HG03439 (cell line): ENCODE measurements at regions not wholly inside any gene's neighbourhood (a gene's known extent, or its start where the extent isn't known, plus 50 kb on each side); places are given as distances from the start of the nearest gene placed in this dataset.

Experiments
- ATAC-seq: cut with Tn5 transposase; IDR thresholded peaks from one replicate; pipeline ENCODE4 v1.9.1; 2021; ENCODE audit warnings: mild to moderate bottlenecking, moderate library complexity; ENCODE audit not compliant: unreplicated experiment

GRCh38 chr3:82311901-82312300 is 550.5 kb upstream of the GBE1 start:
- ATAC-seq = no peak

GRCh38 chr3:82308755-82309154 is 547.3 kb upstream of the GBE1 start:
- ATAC-seq = no peak

- ATAC-seq = no peak
These were observed 544.7 kb upstream of the GBE1 start for GRCh38 chr3:82306189-82306588.

- ATAC-seq = no peak
These were observed 533.2 kb upstream of the GBE1 start for GRCh38 chr3:82294609-82295008.

GRCh38 chr3:82293867-82294266 is 532.4 kb upstream of the GBE1 start:
- ATAC-seq = peak; percentile 89

- no peak for ATAC-seq
These were observed 532.0 kb upstream of the GBE1 start for GRCh38 chr3:82293435-82293834.

- no peak for ATAC-seq
These were observed 526.1 kb upstream of the GBE1 start for GRCh38 chr3:82287562-82287961.

- no peak for ATAC-seq
These were observed 519.8 kb upstream of the GBE1 start for GRCh38 chr3:82281205-82281604.

GRCh38 chr3:82276992-82277391 is 515.5 kb upstream of the GBE1 start:
- ATAC-seq = no peak

GRCh38 chr3:82274897-82275296 is 513.5 kb upstream of the GBE1 start:
- no peak for ATAC-seq

- no peak for ATAC-seq
These were observed 504.3 kb upstream of the GBE1 start for GRCh38 chr3:82265747-82266146.

- ATAC-seq = no peak
These were observed 500.7 kb upstream of the GBE1 start for GRCh38 chr3:82262193-82262592.

GRCh38 chr3:82261637-82262036 is 500.2 kb upstream of the GBE1 start:
- no peak for ATAC-seq

GRCh38 chr3:82261013-82261412 is 499.6 kb upstream of the GBE1 start:
- no peak for ATAC-seq

GRCh38 chr3:82259994-82260393 is 498.5 kb upstream of the GBE1 start:
- ATAC-seq = no peak

- ATAC-seq = no peak
These were observed 478.9 kb upstream of the GBE1 start for GRCh38 chr3:82240322-82240721.

- ATAC-seq = no peak
These were observed 474.8 kb upstream of the GBE1 start for GRCh38 chr3:82236257-82236656.

- peak; percentile 90 for ATAC-seq
These were observed 468.0 kb upstream of the GBE1 start for GRCh38 chr3:82229397-82229796.

GRCh38 chr3:82224661-82225060 is 463.2 kb upstream of the GBE1 start:
- no peak for ATAC-seq

- ATAC-seq = no peak
These were observed 461.0 kb upstream of the GBE1 start for GRCh38 chr3:82222401-82222800.

GRCh38 chr3:82217571-82217970 is 456.1 kb upstream of the GBE1 start:
- ATAC-seq = no peak

- ATAC-seq = no peak
These were observed 446.7 kb upstream of the GBE1 start for GRCh38 chr3:82208002-82208710.

GRCh38 chr3:82202269-82202668 is 440.8 kb upstream of the GBE1 start:
- no peak for ATAC-seq
